ENCODE measurements at regions not wholly inside any gene's neighbourhood (a gene's known extent, or its start where the extent isn't known, plus 50 kb on each side); places are given as distances from the start of the nearest gene placed in this dataset.
"Not testable (repeated sequence)": the region's sequence is repeated elsewhere in the genome, so short reads cannot be mapped to it uniquely, and the experiment has no call there.

- DNase-seq (ENCODE audit: low read depth in 2 of 2), result no peak
Observed at GRCh38 chr4:141459020-141459419, 177.4 kb upstream of the IL15 start.

- DNase-seq (ENCODE audit: low read depth in 2 of 2), result no peak
Observed at GRCh38 chr4:141462361-141462760, 174.0 kb upstream of the IL15 start.

GRCh38 chr4:141463678-141464077 is 172.7 kb upstream of the IL15 start:
- DNase-seq (ENCODE audit: low read depth in 2 of 2), result no peak

- no peak for DNase-seq (ENCODE audit: low read depth in 2 of 2)
Observed at GRCh38 chr4:141464366-141464765, 172.0 kb upstream of the IL15 start.

- DNase-seq (ENCODE audit: low read depth in 2 of 2), result no peak
Observed at GRCh38 chr4:141465171-141465570, 171.2 kb upstream of the IL15 start.

- DNase-seq (ENCODE audit: low read depth in 2 of 2), result no peak
Observed at GRCh38 chr4:141467225-141467624, 169.2 kb upstream of the IL15 start.

- DNase-seq (ENCODE audit: low read depth in 2 of 2), result no peak
Observed at GRCh38 chr4:141469392-141469791, 167.0 kb upstream of the IL15 start.

- no peak for DNase-seq (ENCODE audit: low read depth in 2 of 2)
Observed at GRCh38 chr4:141473026-141473540, 163.3 kb upstream of the IL15 start.

GRCh38 chr4:141473952-141474351 is 162.4 kb upstream of the IL15 start:
- no peak for DNase-seq (ENCODE audit: low read depth in 2 of 2)

GRCh38 chr4:141480950-141481349 is 155.4 kb upstream of the IL15 start:
- DNase-seq (ENCODE audit: low read depth in 2 of 2), result no peak

GRCh38 chr4:141484298-141484697 is 152.1 kb upstream of the IL15 start:
- DNase-seq (ENCODE audit: low read depth in 2 of 2), result not testable (repeated sequence)

GRCh38 chr4:141486375-141486997 is 149.9 kb upstream of the IL15 start:
- no peak for DNase-seq (ENCODE audit: low read depth in 2 of 2)

- no peak for DNase-seq (ENCODE audit: low read depth in 2 of 2)
Observed at GRCh38 chr4:141497627-141498026, 138.8 kb upstream of the IL15 start.

- DNase-seq (ENCODE audit: low read depth in 2 of 2), result no peak
Observed at GRCh38 chr4:141499261-141499853, 137.0 kb upstream of the IL15 start.

- no peak for DNase-seq (ENCODE audit: low read depth in 2 of 2)
Observed at GRCh38 chr4:141501395-141501794, 135.0 kb upstream of the IL15 start.

- DNase-seq (ENCODE audit: low read depth in 2 of 2), result no peak
Observed at GRCh38 chr4:141501931-141502330, 134.5 kb upstream of the IL15 start.

- DNase-seq (ENCODE audit: low read depth in 2 of 2), result no peak
Observed at GRCh38 chr4:141502755-141503154, 133.6 kb upstream of the IL15 start.

- no peak for DNase-seq (ENCODE audit: low read depth in 2 of 2)
Observed at GRCh38 chr4:141503260-141503659, 133.1 kb upstream of the IL15 start.

- no peak for DNase-seq (ENCODE audit: low read depth in 2 of 2)
Observed at GRCh38 chr4:141511055-141511454, 125.3 kb upstream of the IL15 start.

GRCh38 chr4:141513866-141514265 is 122.5 kb upstream of the IL15 start:
- DNase-seq (ENCODE audit: low read depth in 2 of 2), result no peak

- no peak for DNase-seq (ENCODE audit: low read depth in 2 of 2)
Observed at GRCh38 chr4:141518222-141518621, 118.2 kb upstream of the IL15 start.

- no peak for DNase-seq (ENCODE audit: low read depth in 2 of 2)
Observed at GRCh38 chr4:141524116-141524515, 112.3 kb upstream of the IL15 start.

GRCh38 chr4:141524841-141525240 is 111.5 kb upstream of the IL15 start:
- DNase-seq (ENCODE audit: low read depth in 2 of 2), result no peak

- DNase-seq (ENCODE audit: low read depth in 2 of 2), result no peak
Observed at GRCh38 chr4:141530627-141531026, 105.8 kb upstream of the IL15 start.
